Neural progenitor cell (in vitro differentiated cells): ENCODE measurements at regions not wholly inside any gene's neighbourhood (a gene's known extent, or its start where the extent isn't known, plus 50 kb on each side); places are given as distances from the start of the nearest gene placed in this dataset.

Experiments
- DNase-seq: peaks from one replicate; pipeline ENCODE4 v3.0.0-alpha.2; 2016; ENCODE audit warnings: low spot score
- H2AFZ ChIP-seq: fragments of 200-600 bp; sonication (generic); replicated peaks from 2 replicates; pipeline ENCODE4 v1.6.1; 2016; ENCODE audit warnings: antibody characterized with exemption
- H3F3A ChIP-seq: fragments of 200-600 bp; sonication (generic); 2 replicates; pipeline ENCODE4 v1.6.1; 2016; ENCODE audit warnings: antibody characterized with exemption, low read depth
- H3K27ac ChIP-seq: fragments of 200-600 bp; sonication (generic); 2 replicates; pipeline ENCODE4 v1.5.1; 2016; ENCODE audit warnings: mild to moderate bottlenecking
- H3K27me3 ChIP-seq: fragments of 200-600 bp; sonication (generic); 2 replicates; pipeline ENCODE4 v1.6.1; 2016; ENCODE audit warnings: mild to moderate bottlenecking, moderate library complexity
- H3K36me3 ChIP-seq: fragments of 200-600 bp; sonication (generic); 2 replicates; pipeline ENCODE4 v1.5.1; 2016
- H3K4me1 ChIP-seq: fragments of 200-600 bp; sonication (generic); 2 replicates; pipeline ENCODE4 v1.6.1; 2016; ENCODE audit warnings: mixed run types
- H3K4me2 ChIP-seq: fragments of 200-600 bp; sonication (generic); 2 replicates; pipeline ENCODE4 v1.6.1; 2016
- H3K4me3 ChIP-seq: fragments of 200-600 bp; sonication (generic); 2 replicates; pipeline ENCODE4 v1.5.1; 2016
- H3K79me2 ChIP-seq: fragments of 200-600 bp; sonication (generic); 2 replicates; pipeline ENCODE4 v1.6.1; 2016; ENCODE audit warnings: low read depth
- H3K9ac ChIP-seq: fragments of 200-600 bp; sonication (generic); 2 replicates; pipeline ENCODE4 v1.6.1; 2016
- H3K9me3 ChIP-seq: fragments of 200-600 bp; sonication (generic); 2 replicates; pipeline ENCODE4 v1.5.1; 2016; ENCODE audit warnings: low read depth
- H4K20me1 ChIP-seq: fragments of 200-600 bp; sonication (generic); 2 replicates; pipeline ENCODE4 v1.6.1; 2016; ENCODE audit warnings: low read depth
- H3K27ac Mint-ChIP-seq: 3 replicates; pipeline ENCODE4 v1.8.0; 2021; ENCODE audit warnings: mixed read lengths
- H3K27me3 Mint-ChIP-seq: 2 replicates; pipeline ENCODE4 v1.8.0; 2022; ENCODE audit warnings: low read depth, mild to moderate bottlenecking, inconsistent platforms, moderate library complexity, mixed read lengths; ENCODE audit not compliant: insufficient read depth
- H3K36me3 Mint-ChIP-seq: 3 replicates; pipeline ENCODE4 v1.8.0; 2021; ENCODE audit warnings: mixed read lengths
- H3K4me1 Mint-ChIP-seq: 3 replicates; pipeline ENCODE4 v1.8.0; 2021; ENCODE audit warnings: mixed read lengths
- H3K4me3 Mint-ChIP-seq: 3 replicates; pipeline ENCODE4 v1.8.0; 2021; ENCODE audit warnings: mild to moderate bottlenecking, moderate library complexity, mixed read lengths
- H3K9me3 Mint-ChIP-seq: 3 replicates; pipeline ENCODE4 v1.8.0; 2020; ENCODE audit warnings: mixed read lengths
- EZH2 ChIP-seq: fragments of 200-600 bp; sonication (generic); IDR thresholded peaks from 2 replicates; pipeline ENCODE4 v1.6.1; 2017; ENCODE audit warnings: antibody characterized with exemption, mild to moderate bottlenecking, moderate library complexity
- EZH2phosphoT487 ChIP-seq: fragments of 200-600 bp; sonication (generic); IDR thresholded peaks from 2 replicates; pipeline ENCODE4 v1.6.1; 2017; ENCODE audit warnings: antibody characterized with exemption
- TF ChIP-seq, protein P1 (sequence below): fragments of 200-600 bp; sonication (generic); IDR thresholded peaks from 2 replicates; pipeline ENCODE4 v1.5.1; 2017; ENCODE audit warnings: antibody characterized with exemption, mild to moderate bottlenecking

DNA sequence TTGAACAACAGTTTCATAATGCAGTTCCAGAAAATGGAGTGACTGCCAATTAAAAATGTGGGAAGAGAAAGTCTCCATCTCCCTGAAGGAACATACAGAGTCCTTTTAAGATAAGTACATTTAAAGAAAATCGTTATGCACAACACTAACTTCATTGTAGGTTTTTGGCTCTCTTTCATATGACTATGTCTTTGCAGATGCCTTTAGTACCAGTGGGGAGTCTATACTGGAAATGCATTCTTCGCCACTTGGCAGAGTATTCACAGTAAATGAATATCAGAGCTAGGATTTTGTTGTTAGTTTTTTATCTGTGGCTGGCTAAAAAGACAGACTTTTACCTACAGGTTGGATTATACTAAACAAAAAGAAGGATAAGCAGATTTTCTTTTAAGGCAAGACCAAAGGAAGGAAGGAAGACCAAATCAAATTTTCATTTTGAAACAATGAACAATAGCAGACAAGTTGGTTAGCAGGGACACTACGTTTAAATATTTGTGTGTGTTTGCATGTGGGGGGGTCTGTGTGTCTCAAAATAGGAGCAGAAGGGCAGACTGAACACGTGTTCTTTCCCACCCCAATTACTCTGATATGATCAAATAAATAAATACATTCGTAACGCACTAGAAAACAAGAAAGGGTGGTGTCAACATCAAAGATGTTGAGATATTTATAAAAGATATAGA lies 124.5 kb downstream of the BTG1 start:
- Histone ChIP-seq H3K9ac (no peak overlapping the region), H3K36me3 (no peaks in the 10 kb centered on the region), H3K27me3 (no peaks in the 10 kb centered on the region), H3F3A (peaks cover 10% of the 10 kb centered on the region), H3K4me1 (peaks cover 14% of the 10 kb centered on the region), H4K20me1 (peaks cover 9% of the 10 kb centered on the region), H2AFZ (no peak overlapping the region), H3K27ac (no peak overlapping the region), H3K4me3 (no peak overlapping the region), H3K79me2 (no peaks in the 10 kb centered on the region), H3K4me2 (peak overlapping the region; percentile 24), H3K9me3 (no peaks in the 10 kb centered on the region)
- Mint-ChIP-seq H3K9me3 (peaks cover 6% of the 10 kb centered on the region), H3K27me3 (peaks cover 2% of the 10 kb centered on the region), H3K4me3 (peak overlapping the region; percentile 3), H3K36me3 (no peaks in the 10 kb centered on the region), H3K27ac (no peak overlapping the region), H3K4me1 (peaks cover 19% of the 10 kb centered on the region)
- DNase-seq: no peak
- TF ChIP-seq EZH2 (no peak), EZH2phosphoT487 (no peak)
- TF ChIP-seq, protein P1, sequence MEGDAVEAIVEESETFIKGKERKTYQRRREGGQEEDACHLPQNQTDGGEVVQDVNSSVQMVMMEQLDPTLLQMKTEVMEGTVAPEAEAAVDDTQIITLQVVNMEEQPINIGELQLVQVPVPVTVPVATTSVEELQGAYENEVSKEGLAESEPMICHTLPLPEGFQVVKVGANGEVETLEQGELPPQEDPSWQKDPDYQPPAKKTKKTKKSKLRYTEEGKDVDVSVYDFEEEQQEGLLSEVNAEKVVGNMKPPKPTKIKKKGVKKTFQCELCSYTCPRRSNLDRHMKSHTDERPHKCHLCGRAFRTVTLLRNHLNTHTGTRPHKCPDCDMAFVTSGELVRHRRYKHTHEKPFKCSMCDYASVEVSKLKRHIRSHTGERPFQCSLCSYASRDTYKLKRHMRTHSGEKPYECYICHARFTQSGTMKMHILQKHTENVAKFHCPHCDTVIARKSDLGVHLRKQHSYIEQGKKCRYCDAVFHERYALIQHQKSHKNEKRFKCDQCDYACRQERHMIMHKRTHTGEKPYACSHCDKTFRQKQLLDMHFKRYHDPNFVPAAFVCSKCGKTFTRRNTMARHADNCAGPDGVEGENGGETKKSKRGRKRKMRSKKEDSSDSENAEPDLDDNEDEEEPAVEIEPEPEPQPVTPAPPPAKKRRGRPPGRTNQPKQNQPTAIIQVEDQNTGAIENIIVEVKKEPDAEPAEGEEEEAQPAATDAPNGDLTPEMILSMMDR: no peak

DNA sequence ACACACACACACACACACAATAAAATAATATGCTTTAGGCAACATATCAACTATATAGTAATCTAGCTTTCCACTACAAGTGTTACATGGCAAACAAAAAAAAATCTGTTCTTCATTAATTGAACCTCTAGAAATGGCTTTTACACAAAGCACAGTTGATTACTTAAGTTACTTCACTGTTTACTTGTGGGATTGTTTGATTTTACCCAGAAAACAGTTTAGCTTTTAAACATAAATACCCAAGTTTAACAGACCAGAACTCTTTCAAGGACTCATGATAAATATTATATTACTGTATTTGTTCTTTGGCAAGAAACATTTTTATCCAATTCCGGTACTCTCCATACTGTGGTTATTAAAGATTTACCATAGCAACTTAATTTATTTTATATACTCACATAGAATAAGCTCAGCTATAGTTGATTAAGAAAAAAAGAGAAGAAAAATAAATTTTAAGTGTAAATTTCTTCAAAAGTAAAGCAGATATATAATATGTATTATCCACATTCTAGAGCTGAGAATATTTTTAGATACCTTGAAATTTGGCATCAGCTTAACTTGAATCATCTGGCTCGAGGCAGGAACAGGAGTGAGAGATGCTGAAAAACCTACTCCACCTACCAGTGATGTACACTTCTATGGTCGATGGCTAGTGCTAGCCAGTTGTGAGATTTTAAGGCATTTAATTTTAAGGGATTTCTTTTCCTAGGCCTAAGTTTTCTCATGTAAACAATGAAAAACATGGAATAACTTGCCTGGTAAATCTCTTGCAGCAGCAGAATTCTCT lies 126.0 kb downstream of the BTG1 start:
- Histone ChIP-seq H3K9ac (no peak overlapping the region), H3K4me2 (no peak overlapping the region), H3K79me2 (no peaks in the 10 kb centered on the region), H3K36me3 (no peaks in the 10 kb centered on the region), H3K4me3 (no peak overlapping the region), H3K9me3 (no peaks in the 10 kb centered on the region), H3F3A (peaks cover 10% of the 10 kb centered on the region), H2AFZ (no peak overlapping the region), H4K20me1 (peaks cover 9% of the 10 kb centered on the region), H3K4me1 (peaks cover 14% of the 10 kb centered on the region), H3K27ac (no peak overlapping the region), H3K27me3 (no peaks in the 10 kb centered on the region)
- DNase-seq: no peak
- Mint-ChIP-seq H3K27me3 (peaks cover 2% of the 10 kb centered on the region), H3K4me3 (no peak overlapping the region), H3K4me1 (peaks cover 19% of the 10 kb centered on the region), H3K9me3 (peaks cover 11% of the 10 kb centered on the region), H3K36me3 (no peaks in the 10 kb centered on the region), H3K27ac (no peak overlapping the region)
- TF ChIP-seq EZH2 (no peak), EZH2phosphoT487 (no peak)
- TF ChIP-seq, protein P1: no peak

DNA sequence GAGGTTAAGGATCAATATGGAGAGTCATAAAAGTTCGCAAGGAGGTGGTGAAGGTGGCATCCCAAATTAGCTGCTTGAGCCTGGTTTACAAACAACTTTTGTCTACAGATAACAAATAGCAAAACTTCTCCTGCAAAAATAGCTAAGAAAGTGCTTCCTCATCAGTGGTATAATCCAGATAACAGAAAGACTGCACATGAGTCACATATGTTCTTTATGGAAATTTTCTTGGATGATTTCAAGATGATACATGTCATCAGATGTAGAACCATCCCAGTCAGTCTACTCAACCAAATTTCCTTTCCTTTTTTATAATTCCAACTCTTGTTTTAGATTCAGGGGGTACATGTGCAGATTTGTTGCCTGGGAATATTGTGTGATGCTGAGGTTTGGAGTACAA lies 133.0 kb downstream of the BTG1 start:
- DNase-seq: no peak
- no peaks in the 10 kb centered on the region for H3K4me1 ChIP-seq
- Mint-ChIP-seq H3K36me3 (no peaks in the 10 kb centered on the region), H3K4me3 (no peak overlapping the region), H3K27me3 (no peaks in the 10 kb centered on the region), H3K27ac (no peak overlapping the region), H3K9me3 (peaks cover 9% of the 10 kb centered on the region), H3K4me1 (peaks cover 3% of the 10 kb centered on the region)
- TF ChIP-seq EZH2phosphoT487 (no peak), EZH2 (no peak)
- TF ChIP-seq, protein P1: no peak
- no peaks in the 10 kb centered on the region for H3F3A ChIP-seq
- H3K9ac ChIP-seq: no peak overlapping the region
- H4K20me1 ChIP-seq: no peaks in the 10 kb centered on the region
- no peak overlapping the region for H3K4me2 ChIP-seq
- no peak overlapping the region for H3K27ac ChIP-seq
- H3K4me3 ChIP-seq: no peak overlapping the region
- H3K9me3 ChIP-seq: no peaks in the 10 kb centered on the region
- no peaks in the 10 kb centered on the region for H3K27me3 ChIP-seq
- H3K79me2 ChIP-seq: no peaks in the 10 kb centered on the region
- no peak overlapping the region for H2AFZ ChIP-seq
- H3K36me3 ChIP-seq: no peaks in the 10 kb centered on the region
